Pancreas (tissue), 10 donors: ENCODE measurements at regions not wholly inside any gene's neighbourhood (a gene's known extent, or its start where the extent isn't known, plus 50 kb on each side); places are given as distances from the start of the nearest gene placed in this dataset.

ENCODE experiments used
- ATAC-seq, 4 donors: fragments of 200-7000 bp; cut with Tn5 transposase; one replicate each; pipeline versions ENCODE4 v1.8.0 to v1.9.1; 2020; ENCODE audit warnings: mild to moderate bottlenecking in 4 of 4, moderate library complexity in 4 of 4
- DNase-seq, 6 donors: peaks; one replicate each; pipeline ENCODE4 v3.0.0-alpha.2; 2020
- FAIRE-seq: peaks from 2 replicates; lab custom pipeline; 2012; peaks lifted over from hg19 to GRCh38; lab: Jason Lieb, UNC
- H3K27ac ChIP-seq, 4 donors: fragments of 200-600 bp; sonication (generic); 1 replicate in 3 of 4; 2 replicates in 1 of 4; pipeline versions ENCODE4 v1.5.0 to v1.8.0; 2020
- H3K27me3 ChIP-seq, 4 donors: fragments of 200-600 bp; one replicate each; pipeline ENCODE4 v1.8.0; 2021
- H3K36me3 ChIP-seq, 3 donors: fragments of 200-600 bp; sonication (generic) in 1 of 3; one replicate each; pipeline versions ENCODE4 v1.5.0 to v1.8.0; 2020 to 2021
- H3K4me1 ChIP-seq, 3 donors: fragments of 200-600 bp; one replicate each; pipeline ENCODE4 v1.8.0; 2021
- H3K4me3 ChIP-seq, 4 donors: fragments of 200-600 bp; sonication (generic) in 2 of 4; one replicate each; pipeline versions ENCODE4 v1.5.0 to v1.8.0; 2020 to 2021
- H3K9me3 ChIP-seq, 4 donors: fragments of 200-600 bp; one replicate each; pipeline ENCODE4 v1.8.0; 2021
- CTCF ChIP-seq, 4 donors: fragments of 200-600 bp; sonication (generic) in 3 of 4; IDR thresholded peaks; one replicate each; pipeline versions ENCODE4 v1.5.0 to v1.8.0; 2021; ENCODE audit warnings: antibody characterized with exemption in 4 of 4
- WGBS, 2 donors: extraction: QIAGEN DNeasy Blood & Tissue Kit; methylation state at CpG; one replicate each; pipeline ENCODE4 v1.1.7; 2013; 5-methylcytosine and 5-hydroxymethylcytosine counted together
- intact Hi-C, 3 donors: fragments of 100-400 bp; cut with DNase I; formaldehyde crosslinking; loops; one replicate each; pipeline versions ENCODE4 v1.11.1 to v1.14.2; 2022
- donor health status: healthy with polysubstance abuse.
- donor health status: DM: no; HTN: no; CAD: no; lungs with moderate emphysema.
- donor health status: DM: no; HTN: no; CAD: no.
- donor health status: control.
- donor health status: control.
- donor health status: Bipolar disorder and iron deficiency.
- donor health status: DM: yes; HTN: yes; CAD: no.
- donor health status: DM: no; HTN: no; CAD: no.
- donor health status: DM: no; HTN: no; CAD: no.
- donor health status: DM: yes; HTN: yes; CAD: no.

GRCh38 chr2:198928026-198928425, 529.7 kb downstream of the SATB2 start:
- FAIRE-seq (no peak), ATAC-seq (no peak), DNase-seq (no peak)
- no peaks in the 10 kb centered on the region for H3K36me3 ChIP-seq
- no peaks in the 10 kb centered on the region for H3K9me3 ChIP-seq
- H3K4me1 ChIP-seq = no peaks in the 10 kb centered on the region
- intact Hi-C loops = no loop called here
- no peak overlapping the region for H3K27ac ChIP-seq
- WGBS, 2 donors = 28% methylated on average over 3 of the region's 3 CpGs
- no peak for TF ChIP-seq CTCF (IDR thresholded peaks at IDR 0.05)
- H3K27me3 ChIP-seq = peaks cover 0 to 5% (median 0%) of the 10 kb centered on the region in 4 donors
- H3K4me3 ChIP-seq = no peak overlapping the region

GRCh38 chr2:198917926-198918720, 539.6 kb downstream of the SATB2 start:
- intact Hi-C loops = no loop called here
- no peak for TF ChIP-seq CTCF (IDR thresholded peaks at IDR 0.05)
- DNase-seq = no peak
- H3K27ac ChIP-seq = no peak overlapping the region
- no peaks in the 10 kb centered on the region for H3K4me1 ChIP-seq
- FAIRE-seq = no peak
- no peaks in the 10 kb centered on the region for H3K9me3 ChIP-seq
- 52 to 54% methylated on average over 3 of the region's 3 CpGs for WGBS, 2 donors
- no peak for ATAC-seq
- no peak overlapping the region for H3K4me3 ChIP-seq
- H3K36me3 ChIP-seq = no peaks in the 10 kb centered on the region
- H3K27me3 ChIP-seq = no peaks in the 10 kb centered on the region

- no peak overlapping the region for H3K27ac ChIP-seq
- 44 to 64% methylated on average over 2 of the region's 2 CpGs for WGBS, 2 donors
- DNase-seq = no peak
- no peaks in the 10 kb centered on the region for H3K9me3 ChIP-seq
- no peaks in the 10 kb centered on the region for H3K36me3 ChIP-seq
- FAIRE-seq = no peak
- intact Hi-C loops = no loop called here
- TF ChIP-seq CTCF (IDR thresholded peaks at IDR 0.05) = no peak
- ATAC-seq = no peak
- H3K4me1 ChIP-seq = no peaks in the 10 kb centered on the region
- no peak overlapping the region for H3K4me3 ChIP-seq
- H3K27me3 ChIP-seq = no peaks in the 10 kb centered on the region
These were observed 540.5 kb downstream of the SATB2 start for GRCh38 chr2:198917275-198917674.

GRCh38 chr2:198916548-198917080, 541.1 kb downstream of the SATB2 start:
- no peaks in the 10 kb centered on the region for H3K4me1 ChIP-seq
- WGBS, 2 donors = 11% methylated on average over 6 of the region's 6 CpGs
- DNase-seq (no peak), FAIRE-seq (no peak), ATAC-seq (no peak)
- H3K9me3 ChIP-seq = no peaks in the 10 kb centered on the region
- no peak overlapping the region for H3K27ac ChIP-seq
- no peaks in the 10 kb centered on the region for H3K27me3 ChIP-seq
- no peaks in the 10 kb centered on the region for H3K36me3 ChIP-seq
- intact Hi-C loops = no loop called here
- TF ChIP-seq CTCF (IDR thresholded peaks at IDR 0.05) = no peak
- no peak overlapping the region for H3K4me3 ChIP-seq
